ENCODE measurements at regions not wholly inside any gene's neighbourhood (a gene's known extent, or its start where the extent isn't known, plus 50 kb on each side); places are given as distances from the start of the nearest gene placed in this dataset.
A peak's percentile ranks its signal among the peaks of the same experiment; 100 is the strongest.

- H3K4me3 ChIP-seq (ENCODE audit: low read depth, low read length): no peak overlapping the region
- DNase-seq (ENCODE audit: low read depth): no peak
- TF ChIP-seq, protein P1, sequence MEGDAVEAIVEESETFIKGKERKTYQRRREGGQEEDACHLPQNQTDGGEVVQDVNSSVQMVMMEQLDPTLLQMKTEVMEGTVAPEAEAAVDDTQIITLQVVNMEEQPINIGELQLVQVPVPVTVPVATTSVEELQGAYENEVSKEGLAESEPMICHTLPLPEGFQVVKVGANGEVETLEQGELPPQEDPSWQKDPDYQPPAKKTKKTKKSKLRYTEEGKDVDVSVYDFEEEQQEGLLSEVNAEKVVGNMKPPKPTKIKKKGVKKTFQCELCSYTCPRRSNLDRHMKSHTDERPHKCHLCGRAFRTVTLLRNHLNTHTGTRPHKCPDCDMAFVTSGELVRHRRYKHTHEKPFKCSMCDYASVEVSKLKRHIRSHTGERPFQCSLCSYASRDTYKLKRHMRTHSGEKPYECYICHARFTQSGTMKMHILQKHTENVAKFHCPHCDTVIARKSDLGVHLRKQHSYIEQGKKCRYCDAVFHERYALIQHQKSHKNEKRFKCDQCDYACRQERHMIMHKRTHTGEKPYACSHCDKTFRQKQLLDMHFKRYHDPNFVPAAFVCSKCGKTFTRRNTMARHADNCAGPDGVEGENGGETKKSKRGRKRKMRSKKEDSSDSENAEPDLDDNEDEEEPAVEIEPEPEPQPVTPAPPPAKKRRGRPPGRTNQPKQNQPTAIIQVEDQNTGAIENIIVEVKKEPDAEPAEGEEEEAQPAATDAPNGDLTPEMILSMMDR (IDR thresholded peaks at IDR 0.05; ENCODE audit: control insufficient read depth, extremely low read depth, insufficient read depth): no peak
These were observed 154.3 kb upstream of the CWC22 start for GRCh38 chr2:180161415-180161814.

GRCh38 chr2:180159921-180160320 lies 152.8 kb upstream of the CWC22 start:
- no peak for DNase-seq (ENCODE audit: low read depth)
- no peak overlapping the region for H3K4me3 ChIP-seq (ENCODE audit: low read depth, low read length)
- TF ChIP-seq, protein P1 (IDR thresholded peaks at IDR 0.05; ENCODE audit: control insufficient read depth, extremely low read depth, insufficient read depth): no peak

GRCh38 chr2:180158961-180159360 lies 151.9 kb upstream of the CWC22 start:
- TF ChIP-seq, protein P1 (IDR thresholded peaks at IDR 0.05; ENCODE audit: control insufficient read depth, extremely low read depth, insufficient read depth): no peak
- no peak for DNase-seq (ENCODE audit: low read depth)
- H3K4me3 ChIP-seq (ENCODE audit: low read depth, low read length): no peak overlapping the region

- H3K4me3 ChIP-seq (ENCODE audit: low read depth, low read length): no peak overlapping the region
- peak; percentile 96 for DNase-seq (ENCODE audit: low read depth)
- TF ChIP-seq, protein P1 (IDR thresholded peaks at IDR 0.05; ENCODE audit: control insufficient read depth, extremely low read depth, insufficient read depth): no peak
These were observed 149.6 kb upstream of the CWC22 start for GRCh38 chr2:180156651-180157050.

DNA sequence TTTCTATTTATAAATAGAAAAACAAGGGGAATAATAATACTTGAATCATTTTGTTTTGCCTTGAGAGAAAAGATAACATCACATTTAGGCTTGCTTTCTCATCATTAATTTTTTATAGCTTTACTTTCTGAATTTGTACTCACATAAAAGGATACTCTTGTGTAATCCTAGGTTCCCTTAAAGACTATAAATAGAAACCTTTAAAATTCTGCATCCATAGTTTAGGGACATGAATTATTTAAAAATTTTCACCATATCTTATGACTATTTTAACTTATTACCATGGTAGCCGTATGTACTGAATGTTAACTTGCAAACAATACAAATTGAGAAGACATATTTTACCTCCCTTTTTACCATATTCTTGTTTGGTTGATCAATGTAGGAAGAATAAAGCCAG lies 143.5 kb upstream of the CWC22 start:
- H3K4me3 ChIP-seq (ENCODE audit: low read depth, low read length): no peak overlapping the region
- DNase-seq (ENCODE audit: low read depth): peak; percentile 84
- TF ChIP-seq, protein P1 (IDR thresholded peaks at IDR 0.05; ENCODE audit: control insufficient read depth, extremely low read depth, insufficient read depth): no peak

- TF ChIP-seq, protein P1 (IDR thresholded peaks at IDR 0.05; ENCODE audit: control insufficient read depth, extremely low read depth, insufficient read depth): no peak
These were observed 139.4 kb upstream of the CWC22 start for GRCh38 chr2:180146541-180146940.

GRCh38 chr2:180146114-180146513 lies 139.0 kb upstream of the CWC22 start:
- H3K4me3 ChIP-seq (ENCODE audit: low read depth, low read length): no peak overlapping the region
- TF ChIP-seq, protein P1 (IDR thresholded peaks at IDR 0.05; ENCODE audit: control insufficient read depth, extremely low read depth, insufficient read depth): no peak
- no peak for DNase-seq (ENCODE audit: low read depth)

More at GRCh38 chr2:180146541-180146940, 139.4 kb upstream of the CWC22 start:
- DNase-seq (ENCODE audit: low read depth): no peak
- no peak overlapping the region for H3K4me3 ChIP-seq (ENCODE audit: low read depth, low read length)
